ENCODE measurements at regions not wholly inside any gene's neighbourhood (a gene's known extent, or its start where the extent isn't known, plus 50 kb on each side); places are given as distances from the start of the nearest gene placed in this dataset.

GRCh38 chr15:53462651-53463050, 296.8 kb downstream of the WDR72 start:
- H3K4me3 Mint-ChIP-seq: no peak overlapping the region
- H3K27me3 Mint-ChIP-seq (ENCODE audit: low read depth): no peaks in the 10 kb centered on the region
- H3K36me3 Mint-ChIP-seq (ENCODE audit: low read depth): no peaks in the 10 kb centered on the region
- DNase-seq (ENCODE audit: low spot score): no peak
- H3K9me3 Mint-ChIP-seq: no peaks in the 10 kb centered on the region
- no peaks in the 10 kb centered on the region for H3K4me1 Mint-ChIP-seq (ENCODE audit: low read depth)
- H3K27ac Mint-ChIP-seq: no peak overlapping the region

GRCh38 chr15:53461677-53462076, 297.8 kb downstream of the WDR72 start:
- Mint-ChIP-seq H3K36me3 (ENCODE audit: low read depth) (no peaks in the 10 kb centered on the region), H3K9me3 (no peaks in the 10 kb centered on the region), H3K27me3 (ENCODE audit: low read depth) (no peaks in the 10 kb centered on the region)

GRCh38 chr15:53458736-53459135, 300.7 kb downstream of the WDR72 start:
- no peak overlapping the region for H3K4me3 Mint-ChIP-seq
- no peak for DNase-seq (ENCODE audit: low spot score)
- no peak overlapping the region for H3K27ac Mint-ChIP-seq
- H3K4me1 Mint-ChIP-seq (ENCODE audit: low read depth): no peaks in the 10 kb centered on the region
- H3K9me3 Mint-ChIP-seq: no peaks in the 10 kb centered on the region
- no peaks in the 10 kb centered on the region for H3K27me3 Mint-ChIP-seq (ENCODE audit: low read depth)
- no peaks in the 10 kb centered on the region for H3K36me3 Mint-ChIP-seq (ENCODE audit: low read depth)

More at GRCh38 chr15:53461677-53462076, 297.8 kb downstream of the WDR72 start:
- H3K4me1 Mint-ChIP-seq (ENCODE audit: low read depth): no peaks in the 10 kb centered on the region
- no peak overlapping the region for H3K4me3 Mint-ChIP-seq
- H3K27ac Mint-ChIP-seq: no peak overlapping the region
- no peak for DNase-seq (ENCODE audit: low spot score)

GRCh38 chr15:53457479-53457878, 302.0 kb downstream of the WDR72 start:
- DNase-seq (ENCODE audit: low spot score): no peak
- H3K36me3 Mint-ChIP-seq (ENCODE audit: low read depth): no peaks in the 10 kb centered on the region
- no peak overlapping the region for H3K27ac Mint-ChIP-seq
- no peaks in the 10 kb centered on the region for H3K9me3 Mint-ChIP-seq
- H3K27me3 Mint-ChIP-seq (ENCODE audit: low read depth): no peaks in the 10 kb centered on the region
- no peaks in the 10 kb centered on the region for H3K4me1 Mint-ChIP-seq (ENCODE audit: low read depth)
- no peak overlapping the region for H3K4me3 Mint-ChIP-seq

GRCh38 chr15:53454843-53455721, 304.4 kb downstream of the WDR72 start:
- Mint-ChIP-seq H3K9me3 (no peaks in the 10 kb centered on the region), H3K36me3 (ENCODE audit: low read depth) (no peaks in the 10 kb centered on the region), H3K4me3 (no peak overlapping the region), H3K27me3 (ENCODE audit: low read depth) (no peaks in the 10 kb centered on the region), H3K4me1 (ENCODE audit: low read depth) (no peaks in the 10 kb centered on the region), H3K27ac (no peak overlapping the region)
- DNase-seq (ENCODE audit: low spot score): no peak

- Mint-ChIP-seq H3K4me3 (no peak overlapping the region), H3K27me3 (ENCODE audit: low read depth) (no peaks in the 10 kb centered on the region), H3K27ac (no peak overlapping the region), H3K36me3 (ENCODE audit: low read depth) (no peaks in the 10 kb centered on the region), H3K9me3 (no peaks in the 10 kb centered on the region), H3K4me1 (ENCODE audit: low read depth) (no peaks in the 10 kb centered on the region)
- no peak for DNase-seq (ENCODE audit: low spot score)
Observed at GRCh38 chr15:53454535-53454842, 305.0 kb downstream of the WDR72 start.

GRCh38 chr15:53453253-53454105, 306.0 kb downstream of the WDR72 start:
- H3K4me3 Mint-ChIP-seq: no peak overlapping the region
- H3K4me1 Mint-ChIP-seq (ENCODE audit: low read depth): no peaks in the 10 kb centered on the region
- H3K27ac Mint-ChIP-seq: no peak overlapping the region
- H3K36me3 Mint-ChIP-seq (ENCODE audit: low read depth): no peaks in the 10 kb centered on the region
- DNase-seq (ENCODE audit: low spot score): no peak
- H3K9me3 Mint-ChIP-seq: no peaks in the 10 kb centered on the region
- no peaks in the 10 kb centered on the region for H3K27me3 Mint-ChIP-seq (ENCODE audit: low read depth)

- no peak overlapping the region for H3K27ac Mint-ChIP-seq
- no peaks in the 10 kb centered on the region for H3K4me1 Mint-ChIP-seq (ENCODE audit: low read depth)
- no peaks in the 10 kb centered on the region for H3K9me3 Mint-ChIP-seq
- no peak overlapping the region for H3K4me3 Mint-ChIP-seq
- no peaks in the 10 kb centered on the region for H3K36me3 Mint-ChIP-seq (ENCODE audit: low read depth)
- H3K27me3 Mint-ChIP-seq (ENCODE audit: low read depth): no peaks in the 10 kb centered on the region
- DNase-seq (ENCODE audit: low spot score): no peak
Observed at GRCh38 chr15:53448232-53449015, 311.0 kb downstream of the WDR72 start.

- Mint-ChIP-seq H3K27ac (no peak overlapping the region), H3K36me3 (ENCODE audit: low read depth) (no peaks in the 10 kb centered on the region)
Observed at GRCh38 chr15:53447742-53448141, 311.7 kb downstream of the WDR72 start.

GRCh38 chr15:53447053-53447574, 312.3 kb downstream of the WDR72 start:
- Mint-ChIP-seq H3K9me3 (no peaks in the 10 kb centered on the region), H3K27me3 (ENCODE audit: low read depth) (no peaks in the 10 kb centered on the region), H3K4me1 (ENCODE audit: low read depth) (no peaks in the 10 kb centered on the region), H3K27ac (no peak overlapping the region), H3K36me3 (ENCODE audit: low read depth) (no peaks in the 10 kb centered on the region), H3K4me3 (no peak overlapping the region)
- DNase-seq (ENCODE audit: low spot score): no peak

More at GRCh38 chr15:53447742-53448141, 311.7 kb downstream of the WDR72 start:
- Mint-ChIP-seq H3K4me1 (ENCODE audit: low read depth) (no peaks in the 10 kb centered on the region), H3K4me3 (no peak overlapping the region), H3K27me3 (ENCODE audit: low read depth) (no peaks in the 10 kb centered on the region), H3K9me3 (no peaks in the 10 kb centered on the region)
- no peak for DNase-seq (ENCODE audit: low spot score)

- Mint-ChIP-seq H3K27ac (no peak overlapping the region), H3K4me3 (no peak overlapping the region), H3K9me3 (no peaks in the 10 kb centered on the region), H3K27me3 (ENCODE audit: low read depth) (no peaks in the 10 kb centered on the region), H3K4me1 (ENCODE audit: low read depth) (no peaks in the 10 kb centered on the region), H3K36me3 (ENCODE audit: low read depth) (no peaks in the 10 kb centered on the region)
- DNase-seq (ENCODE audit: low spot score): no peak
Observed at GRCh38 chr15:53446376-53446775, 313.1 kb downstream of the WDR72 start.

GRCh38 chr15:53445531-53445930, 313.9 kb downstream of the WDR72 start:
- Mint-ChIP-seq H3K27ac (no peak overlapping the region), H3K9me3 (no peaks in the 10 kb centered on the region), H3K4me1 (ENCODE audit: low read depth) (no peaks in the 10 kb centered on the region), H3K27me3 (ENCODE audit: low read depth) (no peaks in the 10 kb centered on the region), H3K4me3 (no peak overlapping the region), H3K36me3 (ENCODE audit: low read depth) (no peaks in the 10 kb centered on the region)
- DNase-seq (ENCODE audit: low spot score): no peak

- Mint-ChIP-seq H3K9me3 (no peaks in the 10 kb centered on the region), H3K4me3 (no peak overlapping the region), H3K4me1 (ENCODE audit: low read depth) (no peaks in the 10 kb centered on the region), H3K27ac (no peak overlapping the region), H3K36me3 (ENCODE audit: low read depth) (no peaks in the 10 kb centered on the region), H3K27me3 (ENCODE audit: low read depth) (no peaks in the 10 kb centered on the region)
- DNase-seq (ENCODE audit: low spot score): no peak
Observed at GRCh38 chr15:53437985-53438841, 321.2 kb downstream of the WDR72 start.

All from T-helper 2 cell treated with Interferon-gamma antibody and Interleukin-4, amounts not matched to agents 5 μg/mL and 100 μg/mL, for 36 hours (primary cell).